C4-2B (cell line): ENCODE measurements at regions not wholly inside any gene's neighbourhood (a gene's known extent, or its start where the extent isn't known, plus 50 kb on each side); places are given as distances from the start of the nearest gene placed in this dataset.
"Not testable (repeated sequence)": the region's sequence is repeated elsewhere in the genome, so short reads cannot be mapped to it uniquely, and the experiment has no call there.

Source experiments
- ZFX ChIP-seq: fragments of 450-650 bp; IDR thresholded peaks from 2 replicates; pipeline ENCODE4 v1.6.1; 2017
- TF ChIP-seq, protein P1 (sequence below): fragments of 450-650 bp; conservative IDR thresholded peaks from 2 replicates; pipeline ENCODE4 v1.5.1; 2017; ENCODE audit warnings: mild to moderate bottlenecking

DNA sequence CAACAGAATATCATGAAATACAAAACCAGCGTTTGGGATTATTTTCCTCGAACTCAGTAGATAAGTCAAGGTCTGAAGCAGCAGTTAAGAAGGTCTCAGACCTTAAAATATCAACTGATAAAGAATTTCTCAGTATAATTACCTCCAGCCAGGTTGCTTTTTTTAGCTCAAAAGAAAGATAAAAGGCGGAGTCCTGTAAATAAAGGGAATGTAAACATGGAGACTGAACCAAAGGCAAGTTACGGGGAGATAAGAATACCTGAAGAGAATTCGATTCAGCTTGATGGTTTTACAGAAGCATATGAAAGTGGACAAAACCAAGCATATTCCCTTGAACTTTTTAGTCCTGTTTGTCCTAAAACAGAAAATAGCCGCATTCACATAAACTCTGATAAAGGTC, 73.1 kb downstream of the SYT15B start:
- TF ChIP-seq, protein P1, sequence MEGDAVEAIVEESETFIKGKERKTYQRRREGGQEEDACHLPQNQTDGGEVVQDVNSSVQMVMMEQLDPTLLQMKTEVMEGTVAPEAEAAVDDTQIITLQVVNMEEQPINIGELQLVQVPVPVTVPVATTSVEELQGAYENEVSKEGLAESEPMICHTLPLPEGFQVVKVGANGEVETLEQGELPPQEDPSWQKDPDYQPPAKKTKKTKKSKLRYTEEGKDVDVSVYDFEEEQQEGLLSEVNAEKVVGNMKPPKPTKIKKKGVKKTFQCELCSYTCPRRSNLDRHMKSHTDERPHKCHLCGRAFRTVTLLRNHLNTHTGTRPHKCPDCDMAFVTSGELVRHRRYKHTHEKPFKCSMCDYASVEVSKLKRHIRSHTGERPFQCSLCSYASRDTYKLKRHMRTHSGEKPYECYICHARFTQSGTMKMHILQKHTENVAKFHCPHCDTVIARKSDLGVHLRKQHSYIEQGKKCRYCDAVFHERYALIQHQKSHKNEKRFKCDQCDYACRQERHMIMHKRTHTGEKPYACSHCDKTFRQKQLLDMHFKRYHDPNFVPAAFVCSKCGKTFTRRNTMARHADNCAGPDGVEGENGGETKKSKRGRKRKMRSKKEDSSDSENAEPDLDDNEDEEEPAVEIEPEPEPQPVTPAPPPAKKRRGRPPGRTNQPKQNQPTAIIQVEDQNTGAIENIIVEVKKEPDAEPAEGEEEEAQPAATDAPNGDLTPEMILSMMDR = not testable (repeated sequence)
- TF ChIP-seq ZFX = not testable (repeated sequence)
